WERI-Rb-1 (cell line): ENCODE measurements at regions not wholly inside any gene's neighbourhood (a gene's known extent, or its start where the extent isn't known, plus 50 kb on each side); places are given as distances from the start of the nearest gene placed in this dataset.

ENCODE experiments used
- DNase-seq: peaks from one replicate; pipeline ENCODE4 v3.0.0-alpha.2; 2020
- H3K27ac ChIP-seq: fragments of 250-450 bp; sonication (Bioruptor Pico); 2 replicates; pipeline ENCODE4 v1.5.1; 2020; ENCODE audit warnings: mild to moderate bottlenecking, moderate library complexity
- H3K27me3 ChIP-seq: fragments of 250-450 bp; sonication (Bioruptor Pico); 2 replicates; pipeline ENCODE4 v1.5.1; 2021; ENCODE audit warnings: mild to moderate bottlenecking, low read depth, moderate library complexity; ENCODE audit not compliant: insufficient read depth, severe bottlenecking
- H3K36me3 ChIP-seq: fragments of 250-450 bp; sonication (Bioruptor Pico); 2 replicates; pipeline ENCODE4 v1.5.1; 2020; ENCODE audit warnings: mild to moderate bottlenecking, moderate library complexity
- H3K4me3 ChIP-seq: 2 replicates; pipeline ENCODE4 v1.5.1; 2011; ENCODE audit warnings: low read depth, mild to moderate bottlenecking, control low read depth, low read length
- H3K9me3 ChIP-seq: fragments of 250-450 bp; sonication (Bioruptor Pico); 2 replicates; pipeline ENCODE4 v1.5.1; 2021; ENCODE audit warnings: mild to moderate bottlenecking, moderate library complexity; ENCODE audit not compliant: severe bottlenecking
- TF ChIP-seq, protein P1 (sequence below): IDR thresholded peaks from 2 replicates; pipeline ENCODE4 v1.5.1; 2011; ENCODE audit warnings: low read depth, mild to moderate bottlenecking, control low read depth, inconsistent platforms, low read length

DNA sequence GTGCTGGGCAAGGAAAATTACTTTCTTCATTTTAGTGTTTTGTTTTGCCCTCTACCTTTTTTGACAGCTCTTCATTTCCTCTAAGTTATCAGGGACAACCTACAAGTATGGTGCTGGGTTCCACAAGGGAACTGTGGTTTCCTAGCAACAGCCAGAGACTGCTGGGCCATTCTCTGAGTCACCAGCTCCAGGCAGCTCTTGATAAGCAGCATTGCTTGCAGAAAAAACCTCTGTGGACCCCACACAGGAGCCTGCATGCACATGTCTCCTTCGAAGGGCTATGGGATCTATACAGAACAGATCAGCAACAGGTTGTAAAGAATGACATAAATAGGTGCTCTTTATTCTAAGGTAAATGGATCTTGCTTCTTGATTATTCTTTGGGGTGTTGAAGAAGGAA, 81.0 kb upstream of the CCDC196 start:
- Histone ChIP-seq H3K27me3 (no peaks in the 10 kb centered on the region), H3K36me3 (no peaks in the 10 kb centered on the region), H3K9me3 (no peaks in the 10 kb centered on the region), H3K4me3 (no peak overlapping the region), H3K27ac (no peak overlapping the region)
- DNase-seq, result no peak
- TF ChIP-seq, protein P1, sequence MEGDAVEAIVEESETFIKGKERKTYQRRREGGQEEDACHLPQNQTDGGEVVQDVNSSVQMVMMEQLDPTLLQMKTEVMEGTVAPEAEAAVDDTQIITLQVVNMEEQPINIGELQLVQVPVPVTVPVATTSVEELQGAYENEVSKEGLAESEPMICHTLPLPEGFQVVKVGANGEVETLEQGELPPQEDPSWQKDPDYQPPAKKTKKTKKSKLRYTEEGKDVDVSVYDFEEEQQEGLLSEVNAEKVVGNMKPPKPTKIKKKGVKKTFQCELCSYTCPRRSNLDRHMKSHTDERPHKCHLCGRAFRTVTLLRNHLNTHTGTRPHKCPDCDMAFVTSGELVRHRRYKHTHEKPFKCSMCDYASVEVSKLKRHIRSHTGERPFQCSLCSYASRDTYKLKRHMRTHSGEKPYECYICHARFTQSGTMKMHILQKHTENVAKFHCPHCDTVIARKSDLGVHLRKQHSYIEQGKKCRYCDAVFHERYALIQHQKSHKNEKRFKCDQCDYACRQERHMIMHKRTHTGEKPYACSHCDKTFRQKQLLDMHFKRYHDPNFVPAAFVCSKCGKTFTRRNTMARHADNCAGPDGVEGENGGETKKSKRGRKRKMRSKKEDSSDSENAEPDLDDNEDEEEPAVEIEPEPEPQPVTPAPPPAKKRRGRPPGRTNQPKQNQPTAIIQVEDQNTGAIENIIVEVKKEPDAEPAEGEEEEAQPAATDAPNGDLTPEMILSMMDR, result no peak

DNA sequence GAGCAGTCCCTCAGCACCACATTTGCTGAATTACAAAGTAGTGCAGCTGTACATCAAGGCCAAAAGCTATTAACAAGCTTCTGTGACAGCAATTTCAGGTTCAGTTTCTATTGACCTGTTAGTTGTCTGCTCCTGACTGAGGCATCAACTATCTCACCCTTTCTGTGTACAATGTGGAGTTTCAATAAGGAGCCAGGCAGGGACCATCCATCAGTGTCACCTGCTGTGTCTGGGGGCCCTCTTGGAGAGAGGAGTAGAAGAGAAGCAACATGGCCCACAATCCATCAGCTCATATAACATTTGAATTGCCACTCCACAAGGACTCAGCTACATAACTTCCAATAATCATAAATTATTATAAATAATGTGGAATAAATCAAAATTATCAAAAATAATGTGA, 72.3 kb upstream of the CCDC196 start:
- Histone ChIP-seq H3K27me3 (no peaks in the 10 kb centered on the region), H3K9me3 (no peaks in the 10 kb centered on the region), H3K4me3 (no peak overlapping the region), H3K27ac (no peak overlapping the region), H3K36me3 (no peaks in the 10 kb centered on the region)
- TF ChIP-seq, protein P1, result no peak
- DNase-seq, result no peak

DNA sequence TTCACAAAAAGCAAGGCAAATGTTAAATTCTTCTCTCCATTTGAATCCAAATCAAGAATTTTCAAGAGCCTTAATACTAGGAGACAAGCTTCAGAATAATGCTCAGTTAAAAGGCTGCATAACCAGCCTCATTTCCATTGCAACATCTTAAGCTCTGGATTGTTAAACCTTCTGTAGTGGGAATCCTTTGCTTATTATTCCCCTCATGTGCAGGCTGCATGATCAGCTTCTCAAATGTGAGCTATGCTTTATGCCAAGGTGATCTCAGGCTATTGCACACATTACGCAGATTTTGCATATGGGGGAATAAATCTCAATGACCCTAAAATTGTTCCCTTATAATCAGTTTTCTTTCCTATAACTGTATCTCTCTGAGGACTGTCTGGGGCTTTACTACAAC, 71.7 kb upstream of the CCDC196 start:
- no peaks in the 10 kb centered on the region for H3K9me3 ChIP-seq
- no peak overlapping the region for H3K4me3 ChIP-seq
- no peaks in the 10 kb centered on the region for H3K36me3 ChIP-seq
- no peaks in the 10 kb centered on the region for H3K27me3 ChIP-seq
- H3K27ac ChIP-seq, result no peak overlapping the region
- no peak for DNase-seq
- TF ChIP-seq, protein P1, result no peak

DNA sequence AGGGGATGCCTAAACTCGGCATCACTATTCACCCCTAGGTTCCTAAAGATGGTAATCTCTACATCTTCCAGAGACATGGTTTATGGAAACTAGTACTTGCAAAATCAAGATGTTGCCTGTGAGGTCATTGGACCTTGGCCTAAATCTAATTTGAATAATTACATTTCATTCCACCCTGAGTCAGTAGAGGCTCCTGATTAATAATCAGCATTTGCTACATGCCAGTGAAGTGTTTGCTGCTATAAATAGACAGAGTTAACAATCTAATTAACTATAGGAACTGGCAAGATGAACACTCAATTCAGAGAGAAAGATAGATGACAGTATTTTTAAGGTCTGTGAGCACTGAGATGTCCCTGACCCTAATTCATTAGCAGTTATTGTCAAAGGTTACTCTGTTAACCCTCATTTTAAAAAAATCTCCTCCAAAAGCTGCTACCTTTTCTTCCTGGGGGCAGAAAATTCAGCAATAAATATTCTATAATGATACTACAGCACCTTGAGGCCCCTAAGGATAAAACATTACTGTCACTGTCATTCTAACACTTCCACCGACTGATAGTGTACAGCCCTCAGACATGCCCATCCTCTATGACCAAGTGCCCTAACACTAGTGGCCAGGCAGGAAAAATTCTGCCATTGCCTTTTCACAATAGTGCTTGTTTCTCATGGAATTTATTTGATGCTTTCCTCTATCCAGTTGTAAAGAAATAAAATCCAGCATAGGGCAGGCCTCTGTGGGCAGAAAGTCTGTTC, 65.7 kb upstream of the CCDC196 start:
- TF ChIP-seq, protein P1, result no peak
- Histone ChIP-seq H3K36me3 (no peaks in the 10 kb centered on the region), H3K9me3 (no peaks in the 10 kb centered on the region), H3K4me3 (no peak overlapping the region), H3K27me3 (no peaks in the 10 kb centered on the region), H3K27ac (no peak overlapping the region)
- no peak for DNase-seq

DNA sequence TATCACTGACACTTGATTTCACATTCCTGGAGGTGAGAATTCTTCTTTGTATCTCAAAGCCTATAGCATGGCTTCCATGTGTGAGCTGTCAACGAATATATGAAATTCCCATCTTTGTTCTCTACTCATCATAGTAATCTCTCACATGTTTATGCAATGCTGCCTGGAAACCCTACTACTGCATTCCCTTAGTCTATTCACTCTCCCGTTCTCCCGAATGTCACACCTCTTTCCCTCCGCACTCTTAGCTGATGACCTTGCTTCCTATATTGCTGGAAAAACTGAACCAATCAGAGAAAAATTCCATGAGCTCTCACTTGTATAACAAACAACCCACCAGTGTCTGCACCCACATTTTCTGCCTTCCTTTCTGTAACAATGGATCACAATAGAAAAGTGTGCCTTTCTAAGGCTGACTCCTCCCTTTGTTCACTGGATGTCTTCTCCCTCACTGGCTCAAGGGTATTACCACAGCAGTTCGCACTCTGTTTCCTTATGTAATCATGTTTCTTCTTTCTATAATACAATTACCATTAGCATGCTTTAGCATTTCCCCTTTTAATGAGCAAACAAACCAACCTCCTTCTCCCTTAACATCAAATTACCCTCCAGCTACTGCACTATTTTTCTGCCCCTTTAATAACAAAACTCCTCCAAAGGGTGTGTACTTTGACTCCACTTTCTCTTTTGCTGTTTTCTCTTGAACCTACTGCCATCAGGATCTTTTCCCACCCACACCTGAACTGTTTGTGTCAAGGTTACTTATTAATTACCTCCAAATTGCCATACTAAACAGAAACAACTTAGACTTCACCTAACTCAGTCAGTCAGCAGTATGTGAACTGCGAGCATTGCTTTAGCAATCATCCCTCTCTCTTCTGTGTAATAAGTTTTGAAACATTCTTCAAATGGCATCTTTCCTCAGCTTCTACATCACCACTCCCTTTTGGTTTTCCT, 63.9 kb upstream of the CCDC196 start:
- DNase-seq, result no peak
- TF ChIP-seq, protein P1, result no peak
- no peaks in the 10 kb centered on the region for H3K36me3 ChIP-seq
- no peaks in the 10 kb centered on the region for H3K27me3 ChIP-seq
- no peaks in the 10 kb centered on the region for H3K9me3 ChIP-seq
- no peak overlapping the region for H3K27ac ChIP-seq
- no peak overlapping the region for H3K4me3 ChIP-seq
